NCI-H345 treated with DMSO at 0.1 percent for 48 hours (cell line): ENCODE measurements at regions not wholly inside any gene's neighbourhood (a gene's known extent, or its start where the extent isn't known, plus 50 kb on each side); places are given as distances from the start of the nearest gene placed in this dataset.

Experiments
- DNase-seq: peaks from one replicate; lab custom pipeline; 2025; ENCODE audit not compliant: unreplicated experiment; lab: John Stamatoyannopoulos, UW

DNA sequence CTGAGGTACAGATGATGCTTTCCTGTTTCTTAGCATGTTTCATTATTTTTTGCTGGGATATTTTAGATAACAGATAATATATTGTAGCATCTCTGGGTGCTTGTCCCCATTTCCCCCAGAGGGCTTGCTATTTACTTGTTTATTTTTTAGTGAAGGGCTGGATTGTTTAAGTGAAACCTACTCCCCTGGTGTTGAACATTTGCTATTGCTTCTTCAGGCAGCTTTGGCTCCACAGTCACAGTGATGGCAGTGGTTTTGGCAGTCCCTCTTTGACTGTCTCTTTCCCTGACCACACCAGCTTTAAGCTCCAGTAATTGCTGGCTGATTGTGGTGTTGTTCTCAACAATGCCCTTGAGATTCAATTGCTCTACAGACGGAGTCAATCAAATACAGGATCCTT lies 128.9 kb downstream of the KLF13 start:
- DNase-seq, result no peak

DNA sequence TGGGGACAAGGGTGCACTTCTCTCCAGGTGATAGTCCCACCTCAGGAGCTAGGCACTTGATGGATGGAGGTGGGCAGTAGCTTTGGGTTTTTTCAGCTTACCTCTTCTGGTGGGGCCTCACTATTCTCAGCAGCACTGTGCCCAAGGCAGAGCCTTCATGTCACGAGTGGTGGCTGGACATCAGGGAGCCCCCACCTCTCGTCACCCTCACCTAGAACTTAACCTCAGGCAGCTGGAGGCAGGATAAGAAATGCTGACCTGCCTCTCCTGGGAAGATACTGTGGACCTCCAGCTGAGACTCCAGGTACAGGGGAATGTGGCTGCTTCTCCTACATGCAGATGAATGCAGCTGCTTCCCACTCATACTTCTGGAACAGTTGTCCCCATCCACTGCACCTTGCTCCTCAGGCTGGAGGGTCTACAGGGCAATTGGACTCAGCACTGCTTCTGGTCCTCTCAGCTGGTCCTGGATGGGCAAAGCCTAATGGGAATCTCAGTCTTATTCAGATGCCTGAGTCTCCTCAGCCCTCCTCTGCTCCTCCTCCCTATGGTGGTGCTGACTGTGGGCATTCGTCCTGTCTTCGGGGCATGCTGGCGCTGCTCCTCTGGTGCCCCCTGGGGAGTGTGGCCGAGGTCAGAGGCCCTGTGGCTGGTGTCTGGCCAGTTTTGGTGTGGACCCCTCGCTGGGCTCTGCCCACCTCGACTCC lies 129.9 kb downstream of the KLF13 start:
- no peak for DNase-seq

DNA sequence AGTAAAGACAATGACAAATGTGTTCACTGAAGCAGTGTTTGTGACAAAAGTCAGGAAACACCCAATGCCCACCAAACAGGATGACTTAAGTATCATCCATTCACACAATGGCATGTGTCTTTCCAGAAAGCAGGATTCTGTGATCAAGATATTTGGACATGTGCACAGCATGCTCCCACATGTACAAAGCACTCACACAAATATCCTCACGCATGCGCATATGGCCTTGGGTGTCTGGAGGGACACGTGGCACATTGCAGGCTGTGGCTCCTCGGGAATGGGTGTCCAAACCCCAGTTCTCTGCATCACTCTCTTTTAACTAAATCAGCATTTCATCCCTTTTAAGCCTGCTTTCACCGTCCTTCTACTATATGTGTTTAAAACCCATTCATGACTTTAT lies 130.5 kb downstream of the KLF13 start:
- DNase-seq, result no peak

DNA sequence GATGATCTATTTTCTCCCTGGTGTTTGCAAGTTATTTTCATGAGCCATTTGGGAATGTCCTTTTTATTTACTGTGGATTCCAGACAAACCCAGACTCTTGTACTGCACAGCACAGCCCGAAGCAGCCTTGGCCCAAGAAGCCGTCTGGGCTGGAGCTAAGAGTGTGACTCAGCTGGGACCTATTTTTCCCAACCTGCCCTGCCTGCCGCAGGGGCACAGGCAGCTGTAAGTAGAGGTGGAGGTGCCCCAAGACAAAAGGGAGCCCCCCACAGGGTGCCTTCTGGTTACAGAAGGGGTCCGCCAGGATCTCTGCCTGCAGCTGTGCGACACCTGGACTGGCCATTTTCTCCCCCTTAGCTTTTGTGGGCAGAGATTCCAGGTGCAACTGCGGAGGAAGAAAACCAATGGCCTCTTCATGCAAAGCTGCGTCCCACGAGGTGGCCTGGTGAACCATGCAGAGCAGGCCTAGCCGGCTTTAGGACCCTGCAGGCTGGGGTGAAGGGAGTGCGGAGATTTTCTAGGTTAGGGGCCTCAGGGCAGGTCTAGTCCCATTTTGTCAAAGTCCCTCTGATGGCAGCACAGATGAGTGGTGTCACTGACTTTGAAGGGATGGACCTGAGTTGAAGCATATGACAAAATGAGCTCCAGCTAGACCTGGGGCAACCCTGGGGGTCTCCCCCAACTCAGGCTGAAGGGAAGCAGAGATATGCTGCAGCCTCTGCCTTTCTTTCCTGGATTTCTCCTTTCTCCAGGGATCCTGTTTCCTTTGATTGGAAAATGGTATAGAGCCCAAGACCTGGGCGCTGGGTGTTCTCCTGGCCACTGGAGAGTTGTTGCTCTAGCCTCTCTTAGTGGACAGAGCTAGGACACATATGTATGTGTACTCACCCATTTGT lies 131.2 kb downstream of the KLF13 start:
- DNase-seq, result no peak

DNA sequence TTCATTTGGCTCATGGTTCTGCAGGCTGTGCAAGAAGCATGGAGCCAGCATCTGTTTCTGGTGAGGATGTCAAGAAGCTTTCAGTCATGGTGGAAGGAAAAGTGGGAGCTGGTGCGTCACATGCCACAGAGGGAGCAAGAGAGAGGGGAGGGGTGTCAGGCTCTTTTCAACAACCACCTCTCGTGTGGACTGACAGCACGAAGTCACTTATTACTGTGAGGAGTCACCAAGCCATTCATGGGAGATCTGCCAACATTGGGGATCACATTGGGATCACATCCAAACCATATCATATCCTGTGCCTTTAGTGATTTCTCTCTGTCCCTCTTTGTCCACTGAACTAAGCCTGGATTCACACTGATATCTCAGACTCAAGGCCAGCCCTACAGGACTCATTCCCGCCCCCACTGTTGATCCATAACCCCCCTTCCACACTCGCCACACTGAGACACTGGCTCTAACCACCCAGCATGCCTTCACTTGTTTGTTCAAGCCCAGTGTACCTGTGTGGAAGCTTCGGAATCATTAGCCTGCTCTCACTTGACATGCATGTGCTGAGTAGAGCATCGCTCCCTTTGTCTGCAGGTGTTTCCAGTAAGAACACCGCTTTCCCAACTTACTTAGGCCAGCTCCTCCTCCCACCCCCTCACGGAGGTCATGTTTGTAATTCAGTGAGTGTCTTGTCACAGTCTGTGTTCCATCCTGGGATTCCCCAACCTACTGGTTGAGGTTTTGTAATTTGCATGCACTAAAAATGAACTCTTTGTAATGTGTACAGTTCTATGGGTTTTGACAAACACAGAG lies 132.2 kb downstream of the KLF13 start:
- DNase-seq, result no peak

DNA sequence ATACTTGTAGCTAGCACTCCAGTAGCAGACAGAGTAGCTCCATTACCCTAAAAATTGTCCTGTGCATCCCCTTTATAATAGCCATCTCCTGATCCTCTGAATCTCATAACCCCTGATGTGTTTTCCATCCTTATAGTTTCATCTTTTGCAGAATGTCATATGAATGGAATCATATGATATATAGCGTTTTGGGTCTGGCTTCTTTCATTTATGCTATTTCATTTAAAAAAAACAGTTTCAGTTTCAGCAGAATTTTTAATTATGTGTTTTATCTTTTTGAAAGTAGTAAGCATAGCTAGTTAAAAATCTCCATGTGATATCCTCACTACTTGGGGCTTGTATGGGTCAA lies 132.7 kb downstream of the KLF13 start:
- DNase-seq, result no peak

DNA sequence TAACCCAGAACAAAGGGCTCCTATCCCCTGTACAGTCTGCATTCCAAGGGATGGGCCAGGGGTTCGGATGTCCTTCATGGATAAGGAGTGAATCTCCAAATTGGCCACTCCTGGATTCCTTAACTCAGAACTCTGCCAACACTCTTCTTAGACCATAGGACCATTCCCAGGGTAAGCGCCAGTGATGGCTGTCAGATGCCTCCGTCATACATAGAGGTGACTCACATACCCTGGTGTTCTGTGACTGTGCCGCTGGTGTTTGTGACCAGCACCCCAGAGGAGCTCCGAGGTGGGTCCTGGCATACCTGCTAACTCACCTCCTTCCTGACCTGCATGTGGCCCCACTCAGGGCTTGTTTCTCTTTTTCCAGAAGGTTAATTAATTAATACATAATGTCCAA lies 134.7 kb downstream of the KLF13 start:
- DNase-seq, result no peak

DNA sequence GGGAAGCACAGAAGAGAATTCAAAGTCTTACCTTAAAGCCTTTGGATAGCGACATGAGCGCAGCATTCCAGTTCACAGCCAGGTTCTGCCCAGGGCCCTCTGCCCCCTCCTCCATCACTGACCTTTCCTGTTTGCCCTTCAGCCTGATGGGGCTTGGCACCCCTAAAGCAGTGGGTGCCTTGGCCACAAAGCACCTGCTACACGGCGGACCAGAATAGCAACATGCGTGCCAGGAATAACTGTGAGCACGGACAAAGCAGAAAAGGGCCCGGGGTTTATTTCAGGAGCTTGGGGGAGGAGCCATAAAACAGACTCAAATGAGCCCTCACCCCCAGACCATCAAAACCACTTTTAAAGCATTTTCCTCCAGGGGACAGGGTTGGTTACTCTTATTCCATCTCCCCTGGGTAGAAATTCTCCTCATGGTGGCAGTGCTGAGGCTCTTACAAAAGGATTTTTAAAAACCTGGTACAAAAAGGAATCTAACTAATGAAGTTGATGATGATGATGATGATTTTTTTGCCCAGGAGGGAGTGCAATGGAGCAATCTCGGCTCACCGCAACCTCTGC lies 135.4 kb downstream of the KLF13 start:
- no peak for DNase-seq

DNA sequence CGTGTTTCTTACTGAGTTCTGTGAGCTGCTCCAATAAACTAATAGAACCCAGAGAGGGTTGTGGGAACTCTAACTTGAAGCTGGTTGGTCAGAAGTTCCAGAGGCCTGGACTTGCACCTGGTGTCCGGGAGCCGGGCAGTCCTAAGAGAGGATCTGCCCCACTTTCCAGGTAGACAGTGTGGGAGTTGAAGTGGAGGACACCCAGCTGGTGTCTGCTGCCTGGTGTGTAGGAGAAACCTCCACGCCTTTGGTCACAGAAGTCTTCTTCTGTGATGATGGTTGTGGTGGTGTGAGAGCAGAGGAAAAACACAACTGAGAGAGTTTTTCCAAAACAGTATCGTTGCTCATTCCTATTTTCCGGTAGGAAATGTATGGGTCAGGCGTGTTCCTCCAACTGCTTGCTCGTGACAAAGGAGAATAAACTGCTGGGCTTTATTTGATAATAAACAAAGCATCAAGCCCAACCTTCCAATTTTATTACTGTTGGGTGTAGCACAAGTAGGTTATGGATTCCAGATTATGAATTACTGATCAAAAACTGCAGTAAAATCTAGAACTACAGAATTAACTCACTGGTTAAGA lies 137.0 kb downstream of the KLF13 start:
- DNase-seq, result no peak

DNA sequence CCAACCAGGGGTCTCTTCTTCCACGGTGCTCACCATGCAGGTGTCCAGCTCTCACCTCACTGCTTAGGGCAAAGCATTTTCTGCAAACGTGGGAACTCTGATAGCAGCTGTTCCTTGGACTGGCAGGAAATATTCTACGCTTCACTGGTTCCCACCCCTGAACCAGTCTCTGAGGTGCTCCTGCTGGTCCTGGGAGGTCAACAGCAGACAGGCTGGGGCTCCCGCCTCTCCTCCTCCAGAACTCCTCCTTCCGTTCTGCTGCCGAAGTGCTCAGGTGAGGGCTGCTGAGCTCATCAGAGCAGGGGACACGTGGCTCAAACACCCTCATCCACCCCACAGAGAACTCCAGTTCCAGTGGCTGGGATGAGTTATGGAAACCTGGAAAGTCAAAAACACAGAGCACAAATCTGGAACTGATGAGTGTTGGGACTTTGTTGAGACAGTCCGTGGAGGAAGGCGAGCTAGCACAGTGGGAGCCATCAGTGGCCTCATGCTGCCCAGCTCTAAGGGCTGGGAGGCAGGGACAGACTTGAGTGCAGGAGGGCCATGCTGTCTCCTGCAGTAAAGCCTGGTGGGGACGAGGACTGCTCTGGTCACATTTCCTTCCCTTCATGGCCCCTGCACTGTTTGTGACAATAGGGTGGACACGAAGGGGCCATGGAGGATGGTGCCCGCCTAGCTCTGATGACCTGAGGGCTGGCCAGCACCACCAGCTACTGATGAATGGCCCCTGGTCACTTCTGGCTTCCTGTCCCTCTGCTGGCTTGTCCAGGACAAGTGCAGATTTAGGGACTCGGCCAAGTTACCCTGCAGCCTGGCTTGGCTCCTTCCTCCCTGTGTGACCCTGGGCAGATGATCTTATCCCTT lies 137.8 kb downstream of the KLF13 start:
- no peak for DNase-seq

DNA sequence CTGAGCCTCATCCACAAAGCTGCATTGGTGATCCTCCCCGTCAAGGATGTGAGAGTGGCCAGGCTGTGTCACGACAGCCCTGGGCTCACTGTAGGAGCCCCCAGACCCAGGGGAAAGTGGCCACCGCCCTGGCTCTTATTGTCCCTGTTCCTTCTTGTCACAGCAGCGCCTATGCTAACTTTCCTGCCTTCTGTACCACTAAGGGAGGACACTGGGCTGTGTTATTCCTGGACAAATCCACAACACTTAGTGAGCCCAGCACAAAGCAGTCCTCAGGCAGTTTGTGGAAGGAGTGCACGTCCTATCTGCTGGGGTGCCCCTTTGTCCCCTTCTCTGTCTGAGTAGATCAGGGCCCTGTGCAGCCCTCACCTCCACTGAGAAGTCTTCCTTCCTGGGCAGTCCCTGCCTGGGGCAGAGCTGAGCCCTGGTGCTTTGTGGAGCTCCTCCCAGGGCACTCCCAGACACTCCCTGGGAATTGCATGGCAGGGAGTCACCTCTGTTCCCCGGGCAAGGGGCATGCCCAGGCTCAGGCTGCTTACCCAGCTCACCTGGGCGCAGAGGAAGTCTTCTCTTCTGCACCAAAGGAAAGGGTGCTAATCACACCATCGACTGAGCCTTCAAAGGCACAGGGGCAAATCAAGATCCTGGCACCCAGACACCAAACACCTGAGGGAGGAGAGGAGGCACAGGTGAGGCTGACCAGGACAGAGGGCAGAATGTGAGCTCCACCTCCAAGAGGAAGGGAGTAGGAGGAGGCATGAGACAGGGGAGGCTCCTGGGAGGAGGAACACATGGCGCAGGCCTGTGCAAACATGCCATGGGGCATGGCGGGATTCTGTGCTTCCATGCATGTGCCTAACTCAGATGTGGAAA lies 138.7 kb downstream of the KLF13 start:
- no peak for DNase-seq

DNA sequence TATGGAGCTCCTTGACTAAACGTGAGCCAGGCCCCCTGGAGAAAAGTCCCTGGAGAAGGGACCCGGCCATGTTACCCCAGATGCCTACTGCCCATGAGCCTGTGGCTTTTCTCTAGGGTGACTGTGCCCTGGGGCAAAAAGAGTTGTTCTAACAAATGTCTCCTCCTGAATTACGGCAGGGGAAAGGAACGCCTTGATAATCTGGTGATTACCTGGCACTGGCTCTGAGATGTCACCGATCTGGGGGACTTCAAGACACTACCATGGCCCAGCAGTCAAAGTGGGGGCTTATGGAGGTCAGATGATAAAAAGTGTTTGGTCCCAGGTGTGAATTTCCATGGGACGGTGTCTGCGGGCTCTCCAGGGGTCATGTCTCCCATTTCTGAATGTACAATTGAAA lies 140.7 kb downstream of the KLF13 start:
- no peak for DNase-seq

DNA sequence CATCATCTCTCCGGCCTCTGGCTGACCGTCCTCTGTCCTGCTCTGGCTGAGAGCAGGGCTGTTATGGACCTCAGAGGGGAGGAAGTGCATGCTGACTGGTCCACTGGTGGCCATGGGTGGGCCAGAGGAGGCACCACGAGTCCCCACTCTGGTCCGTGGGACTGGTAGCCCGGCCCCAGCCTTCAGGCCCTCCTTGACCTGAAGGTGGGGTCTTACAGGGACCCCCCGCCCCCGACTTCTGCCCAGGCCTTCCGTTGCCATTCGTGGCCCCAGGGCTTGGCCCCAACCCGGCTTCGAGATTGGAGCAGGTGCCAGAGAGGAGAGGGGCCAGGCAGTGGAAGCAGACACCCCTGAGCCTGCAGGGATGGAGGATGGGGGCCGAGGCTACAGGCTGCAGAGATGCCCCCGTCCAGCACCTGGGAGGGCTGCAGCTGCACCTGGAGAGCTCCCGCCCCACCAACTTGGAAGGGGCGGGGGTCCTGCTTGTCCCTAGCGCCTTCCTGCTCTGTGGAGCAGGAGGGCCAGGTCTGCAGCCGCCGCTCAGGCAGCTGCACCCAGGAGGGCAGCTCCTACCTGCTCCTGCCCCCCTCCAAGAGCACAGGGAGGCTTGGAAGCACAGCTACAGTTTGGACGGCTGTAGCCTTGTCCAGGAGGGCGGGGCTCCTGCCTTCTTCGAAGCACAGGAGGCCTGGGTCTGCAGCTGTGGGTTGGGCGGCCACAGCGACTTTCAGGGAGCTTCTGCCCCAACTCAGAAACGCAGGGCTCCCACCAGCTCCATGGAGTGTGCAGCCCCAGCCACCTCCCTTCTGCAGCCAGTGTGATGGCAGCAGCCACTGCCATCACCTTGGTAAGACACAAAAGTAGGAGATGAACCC lies 142.5 kb downstream of the KLF13 start:
- DNase-seq, result no peak

DNA sequence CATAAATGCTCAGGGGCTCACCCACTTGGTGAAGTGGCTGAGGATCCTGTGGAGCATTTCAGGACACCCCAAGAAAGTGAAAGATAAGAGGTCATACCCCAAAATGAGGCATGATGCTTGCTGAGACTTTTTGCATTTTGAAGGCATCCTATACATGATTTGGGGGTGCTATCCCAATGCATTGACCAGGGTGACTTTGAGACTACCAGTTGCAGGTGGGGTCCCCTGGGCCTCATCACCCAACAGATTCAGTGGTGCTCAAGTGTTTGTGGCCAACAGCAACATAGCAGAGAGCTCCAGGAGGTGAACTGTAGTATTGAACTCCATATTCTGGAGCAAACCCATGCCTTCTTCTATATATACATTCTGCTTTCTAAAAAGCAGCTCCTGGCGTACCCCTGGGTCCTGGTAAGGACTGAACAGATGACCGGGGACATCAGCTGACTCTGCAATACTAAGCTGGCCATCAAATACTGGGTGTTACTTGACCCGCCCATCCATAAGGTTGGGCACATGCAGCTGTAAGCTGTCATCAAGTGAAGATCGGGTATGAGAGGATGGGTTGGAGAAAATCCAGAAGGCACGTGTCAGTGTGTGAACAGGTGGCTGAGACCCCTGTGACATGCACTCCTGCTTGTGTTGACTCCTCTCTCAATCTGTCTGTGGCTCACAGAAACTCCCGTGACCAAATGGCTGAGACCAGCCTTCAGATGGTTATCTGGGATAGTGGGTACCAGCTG lies 143.3 kb downstream of the KLF13 start:
- DNase-seq, result no peak

DNA sequence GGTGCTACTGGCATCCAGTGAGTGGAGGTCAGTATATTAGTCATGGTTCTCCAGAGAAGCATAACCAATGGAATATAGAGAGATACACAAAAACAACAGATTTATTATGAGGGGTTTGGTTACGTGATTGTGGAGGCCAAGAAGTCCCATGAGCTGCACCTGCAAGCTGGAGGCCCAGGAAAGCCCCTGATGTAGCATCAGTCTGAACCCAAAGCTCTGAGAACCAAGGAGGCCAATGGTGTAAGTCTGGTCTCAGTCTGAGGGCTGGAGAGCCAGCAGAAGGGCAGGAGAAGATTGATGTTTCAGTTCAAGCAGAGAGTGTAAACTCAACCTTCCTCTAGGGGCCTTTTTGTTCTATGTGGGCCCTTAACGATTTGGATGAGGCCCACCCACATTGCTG lies 144.1 kb downstream of the KLF13 start:
- DNase-seq, result no peak

DNA sequence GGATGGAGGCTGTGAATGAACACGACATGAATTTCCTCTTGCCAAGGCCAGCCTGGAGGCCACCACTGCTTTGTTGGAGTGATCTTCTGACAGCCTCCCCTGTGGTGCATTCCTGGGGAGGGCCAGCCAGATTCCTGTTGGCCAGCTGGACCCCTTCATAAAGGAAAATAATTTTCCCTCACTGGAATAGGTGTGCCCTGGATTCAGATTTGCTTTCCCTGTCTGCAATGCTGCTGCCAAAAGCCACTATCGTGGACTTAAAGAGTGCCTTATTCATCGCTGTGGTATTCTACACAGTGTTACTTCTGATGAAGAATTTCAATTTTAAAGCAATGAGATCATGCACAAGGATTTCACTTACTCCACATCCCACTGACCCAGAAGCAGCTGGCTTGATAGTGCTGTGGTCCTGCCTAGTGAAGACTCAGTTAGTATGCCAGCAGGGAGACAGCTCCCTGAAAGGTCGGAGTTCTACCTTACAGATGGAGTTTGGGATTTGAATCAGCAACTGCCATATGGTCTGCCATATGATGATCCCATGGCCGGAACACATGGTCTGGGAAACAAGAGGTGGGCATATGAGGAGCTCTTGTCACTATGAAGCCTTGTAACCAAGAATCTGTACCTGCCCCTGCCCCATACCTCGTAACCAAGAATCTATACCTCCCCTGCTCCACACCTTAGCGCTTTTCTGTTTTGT lies 145.2 kb downstream of the KLF13 start:
- DNase-seq, result no peak
